DLD1 (cell line): ENCODE measurements at regions not wholly inside any gene's neighbourhood (a gene's known extent, or its start where the extent isn't known, plus 50 kb on each side); places are given as distances from the start of the nearest gene placed in this dataset.

Experiments
- in situ Hi-C: cut with HindIII; loops from 2 replicates; pipeline ENCODE4 v1.10.0; 2017; ENCODE audit warnings: low sequenced_read_pairs

DNA sequence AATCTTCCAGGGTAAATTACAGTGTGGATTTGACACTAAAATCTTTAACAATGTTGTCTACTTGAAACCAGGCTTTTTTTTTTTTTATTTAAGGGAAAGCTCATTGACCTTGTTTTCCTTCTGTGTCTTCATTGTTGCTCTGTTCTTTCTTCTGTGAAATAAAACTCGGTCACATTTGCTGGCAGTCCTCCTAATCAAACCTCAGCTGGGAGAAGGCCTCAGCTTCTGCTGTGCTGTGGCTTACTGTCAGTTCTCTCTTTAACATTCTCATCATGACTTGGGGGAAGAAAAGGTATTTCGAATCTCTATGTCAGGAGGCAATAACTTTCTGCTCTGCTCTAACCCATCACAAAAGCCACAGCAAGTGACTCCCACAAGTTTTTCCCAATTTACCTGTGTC is 268.9 kb downstream of the ZNF608 start:
- in situ Hi-C loops: no loop called here

DNA sequence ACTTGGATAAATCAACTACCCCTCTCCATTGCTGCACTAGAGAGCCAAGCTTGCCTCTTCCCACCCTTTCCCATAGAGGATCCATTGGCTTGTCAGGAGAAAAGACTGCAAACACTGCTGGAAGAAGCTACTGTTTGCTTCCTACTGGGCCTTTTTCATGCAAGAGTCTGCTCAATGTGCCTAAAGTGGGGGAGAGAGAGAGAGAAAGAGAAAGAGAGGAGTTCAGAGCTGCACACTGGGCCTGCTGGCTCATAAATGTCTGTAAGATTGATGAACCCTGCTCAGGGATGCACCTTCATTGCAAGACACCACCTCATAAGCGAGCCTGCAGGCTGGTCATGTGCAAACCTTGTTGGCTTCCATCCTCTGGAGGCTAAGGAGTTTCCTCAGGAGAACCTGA is 269.4 kb downstream of the ZNF608 start:
- in situ Hi-C loops: no loop called here

DNA sequence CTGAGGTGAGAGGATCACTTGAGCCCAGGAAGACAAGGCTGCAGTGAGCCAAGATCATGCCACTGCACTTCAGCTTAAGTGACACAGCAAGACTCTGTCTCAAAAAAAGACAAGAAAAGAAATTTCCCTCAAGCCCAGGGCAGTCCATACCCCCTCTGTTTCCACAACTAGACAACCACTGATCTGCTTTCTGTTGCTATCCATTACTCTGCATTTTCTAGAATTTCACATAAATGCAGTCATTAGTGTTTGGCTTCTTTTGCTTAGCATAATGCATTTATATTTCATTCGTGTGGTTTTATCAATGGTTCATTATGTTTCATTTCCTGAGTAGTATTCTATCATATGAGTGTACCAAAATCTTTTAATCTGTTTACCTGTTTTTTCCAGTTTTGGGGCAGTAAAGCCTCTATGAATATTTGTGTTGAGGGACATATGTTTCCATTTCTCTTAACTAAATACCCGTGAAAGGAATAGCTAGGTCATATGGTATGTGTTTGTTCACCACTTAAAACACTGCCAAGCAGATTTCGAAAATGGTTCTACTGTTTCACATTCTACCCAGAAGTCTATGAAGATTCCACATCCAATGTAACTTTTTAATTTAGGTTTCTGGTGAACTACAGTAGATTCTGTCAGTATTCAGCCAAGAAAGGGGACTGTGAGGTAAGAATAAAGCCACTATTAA is 271.8 kb downstream of the ZNF608 start:
- in situ Hi-C loops: no loop called here

DNA sequence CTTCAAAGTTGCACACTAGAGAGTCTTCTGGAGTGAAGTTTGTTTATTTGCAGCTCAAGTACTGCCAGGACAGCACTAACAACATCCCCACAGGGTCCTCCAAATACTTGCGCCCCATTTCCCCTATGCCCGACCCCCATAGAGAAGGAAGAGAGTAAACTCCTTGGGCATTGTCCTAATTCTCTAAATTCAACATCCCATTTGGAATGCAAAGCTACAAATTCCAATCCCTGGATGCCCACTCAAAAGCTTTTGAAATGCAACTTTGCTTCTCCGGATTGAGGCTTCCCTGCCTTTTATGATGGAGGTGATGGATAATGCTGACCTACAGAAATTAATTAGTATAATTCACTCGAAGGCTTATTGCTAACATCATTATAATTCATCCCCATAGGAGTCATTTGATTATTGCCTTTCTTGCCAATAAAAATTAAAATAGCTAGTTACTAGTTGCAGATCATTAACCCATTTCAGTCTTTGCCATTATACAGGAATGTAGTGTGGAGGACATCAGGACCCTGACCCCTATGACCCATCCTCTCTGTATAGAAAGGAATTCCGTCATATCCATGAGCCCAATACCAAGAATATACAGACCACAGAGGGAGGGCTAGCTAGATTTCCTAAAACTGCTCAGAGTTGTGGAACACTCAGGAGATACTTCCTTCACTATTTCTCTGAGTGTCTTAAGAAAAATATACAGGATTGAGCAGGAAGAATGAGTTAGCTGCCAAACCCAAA is 277.6 kb downstream of the ZNF608 start:
- in situ Hi-C loops: no loop called here

- in situ Hi-C loops: no loop called here
Observed at GRCh38 chr5:124467745-124468144, 278.7 kb downstream of the ZNF608 start.

- in situ Hi-C loops: no loop called here
Observed at GRCh38 chr5:124466011-124466410, 280.4 kb downstream of the ZNF608 start.

- in situ Hi-C loops: no loop called here
Observed at GRCh38 chr5:124463851-124464250, 282.6 kb downstream of the ZNF608 start.

DNA sequence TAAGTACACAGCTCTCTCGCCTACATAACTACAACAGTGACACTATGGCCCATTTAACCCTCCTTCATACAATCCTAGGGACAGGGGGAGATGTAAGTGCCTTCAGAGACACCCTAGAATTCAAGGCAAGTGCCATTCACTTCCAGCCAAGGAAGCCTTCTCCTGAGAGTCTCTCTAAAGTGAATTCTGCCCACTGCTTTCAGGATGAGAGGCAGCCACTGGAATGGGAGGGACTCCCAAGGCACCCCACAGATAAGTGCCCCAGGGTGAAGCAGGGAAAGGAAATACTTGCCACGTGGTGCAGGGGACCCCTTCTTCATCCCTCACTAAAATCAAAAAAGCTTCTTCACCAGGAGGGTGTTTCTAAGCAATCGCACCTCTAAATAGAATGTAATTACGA is 283.7 kb downstream of the ZNF608 start:
- in situ Hi-C loops: no loop called here

- in situ Hi-C loops: no loop called here
Observed at GRCh38 chr5:124461941-124462340, 284.5 kb downstream of the ZNF608 start.

- in situ Hi-C loops: no loop called here
Observed at GRCh38 chr5:124461157-124461556, 285.3 kb downstream of the ZNF608 start.

DNA sequence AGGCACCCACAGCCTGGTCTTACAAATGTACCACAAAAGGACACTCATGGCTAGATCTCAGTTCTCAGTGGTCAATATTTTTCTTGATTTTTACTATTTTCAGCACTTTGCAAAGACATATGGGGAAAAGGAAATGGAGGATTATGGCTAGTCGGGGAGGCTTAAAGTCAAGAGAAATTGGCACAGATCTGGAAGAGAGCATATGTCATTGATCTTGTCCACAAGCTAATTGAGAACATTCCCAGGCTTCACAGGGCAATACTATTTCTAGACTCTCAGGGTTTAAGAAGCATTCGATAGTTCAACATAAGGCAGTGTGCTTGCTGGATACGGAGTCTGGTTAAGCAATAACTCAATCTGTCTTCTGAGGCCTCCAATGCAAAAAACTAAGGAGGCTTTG is 285.8 kb downstream of the ZNF608 start:
- in situ Hi-C loops: no loop called here

GRCh38 chr5:124459984-124460383 is 286.5 kb downstream of the ZNF608 start:
- in situ Hi-C loops: no loop called here

DNA sequence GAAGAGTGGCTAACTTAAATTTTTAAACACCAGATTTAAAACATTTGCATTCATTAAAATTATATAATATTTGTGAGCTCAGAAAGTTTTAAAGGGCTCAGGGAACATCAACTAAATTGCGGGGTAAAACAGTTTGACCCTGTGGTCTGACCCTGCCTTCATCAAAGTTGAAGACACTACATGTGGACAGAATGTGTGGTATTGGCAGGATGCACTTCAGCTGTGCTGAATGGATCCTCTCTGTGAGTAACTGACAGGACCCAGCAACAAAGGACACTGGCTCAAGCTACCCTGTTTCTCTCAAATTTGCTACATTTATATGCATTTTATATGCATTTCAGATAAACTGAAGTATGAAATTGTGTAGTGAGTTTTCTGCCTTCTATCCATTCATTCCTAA is 288.5 kb downstream of the ZNF608 start:
- in situ Hi-C loops: no loop called here

DNA sequence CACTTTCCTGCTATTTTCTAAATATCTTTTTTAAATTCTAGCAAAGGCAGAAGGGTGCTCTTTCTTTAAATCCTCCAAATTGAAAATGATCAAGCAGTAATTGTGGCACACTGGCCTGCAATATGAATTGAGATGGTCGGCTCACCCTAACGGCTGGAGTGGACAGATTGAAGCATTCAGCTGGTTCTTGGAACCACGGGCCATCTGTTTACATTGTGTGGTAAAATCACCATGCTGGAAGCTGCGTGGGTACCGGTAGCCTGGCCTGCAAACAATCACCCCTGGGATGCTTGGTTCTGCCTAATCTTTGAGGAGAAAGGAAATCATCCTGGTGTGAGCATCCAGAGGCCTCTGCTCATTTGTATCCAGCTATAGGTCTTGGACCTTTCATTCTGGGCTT is 289.3 kb downstream of the ZNF608 start:
- in situ Hi-C loops: no loop called here

DNA sequence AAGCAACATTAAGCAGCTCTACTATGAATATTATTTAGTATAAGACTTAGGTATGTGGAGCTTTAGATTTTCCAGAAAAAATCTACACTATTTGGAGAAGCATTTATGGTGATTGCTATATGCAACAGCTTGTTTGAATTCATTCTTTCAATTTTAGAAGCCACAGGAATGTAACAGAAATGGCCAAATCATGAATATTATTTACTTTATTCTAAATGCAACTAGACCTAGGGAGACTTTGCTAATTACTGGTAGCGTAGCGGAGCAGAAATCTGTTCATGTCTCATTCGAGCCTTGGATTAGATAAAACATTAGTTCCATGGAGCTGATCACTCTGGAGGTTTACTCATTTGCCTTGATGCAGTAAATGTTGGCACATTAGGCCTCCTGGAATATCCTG is 290.2 kb downstream of the ZNF608 start:
- in situ Hi-C loops: no loop called here

DNA sequence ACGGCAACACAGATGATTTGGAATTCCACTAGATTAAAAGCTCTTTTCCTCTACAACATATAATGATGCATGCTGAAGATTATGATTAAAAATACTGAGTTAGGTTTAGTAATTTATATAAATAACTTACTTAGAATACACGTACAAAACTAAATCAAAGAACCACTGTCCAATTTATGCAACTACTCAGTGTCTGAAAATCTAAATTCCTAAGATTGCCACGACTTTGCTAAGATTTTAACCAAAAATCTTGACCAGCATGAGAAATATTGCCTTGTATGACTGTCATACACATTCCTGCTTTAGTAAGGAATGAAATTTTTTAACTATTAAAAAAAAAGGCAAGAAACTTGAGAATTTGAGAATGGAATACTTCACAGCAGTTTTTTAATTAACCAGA is 292.4 kb downstream of the ZNF608 start:
- in situ Hi-C loops: no loop called here

DNA sequence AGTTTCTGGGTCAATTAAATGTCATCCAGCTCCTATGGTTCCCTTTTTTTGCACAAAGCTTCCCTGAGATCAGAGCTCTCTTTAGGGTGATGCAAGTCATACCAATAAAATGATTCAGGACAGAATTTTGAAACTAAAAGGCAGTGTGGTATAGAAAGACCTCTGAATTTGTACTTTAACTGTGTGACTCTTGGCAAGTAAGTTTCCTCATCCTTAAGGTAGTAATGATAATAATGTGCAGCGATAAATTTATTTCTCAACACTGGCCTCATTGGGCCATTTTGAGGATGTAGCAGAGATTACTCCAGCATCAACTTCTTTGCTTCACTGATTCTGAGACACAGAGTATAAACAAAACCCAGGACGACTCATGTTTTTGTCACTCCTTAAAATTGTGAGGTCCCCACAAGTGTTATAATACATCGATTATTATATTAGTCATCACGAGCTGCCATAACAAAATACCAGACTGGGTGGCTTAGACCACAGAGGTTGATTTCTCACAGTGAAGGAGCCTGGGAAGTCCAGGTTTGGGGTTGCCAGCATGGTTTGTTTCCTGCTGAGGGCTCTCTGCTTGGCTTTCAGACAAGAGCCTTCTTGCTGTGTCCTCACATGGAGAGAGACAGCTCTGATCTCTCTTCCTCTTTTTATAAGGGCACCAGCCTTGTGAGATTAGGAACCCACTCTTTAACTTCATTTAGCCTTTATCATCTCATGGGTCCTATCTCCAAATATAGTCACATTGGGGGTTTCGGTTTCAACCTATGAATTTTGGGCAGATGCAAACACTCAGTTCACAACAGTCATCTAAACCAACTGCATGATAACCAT is 293.0 kb downstream of the ZNF608 start:
- in situ Hi-C loops: no loop called here

- in situ Hi-C loops: no loop called here
Observed at GRCh38 chr5:124452412-124452811, 294.0 kb downstream of the ZNF608 start.

GRCh38 chr5:124451721-124452383 is 294.6 kb downstream of the ZNF608 start:
- in situ Hi-C loops: no loop called here

GRCh38 chr5:124446120-124446519 is 300.3 kb downstream of the ZNF608 start:
- in situ Hi-C loops: no loop called here

DNA sequence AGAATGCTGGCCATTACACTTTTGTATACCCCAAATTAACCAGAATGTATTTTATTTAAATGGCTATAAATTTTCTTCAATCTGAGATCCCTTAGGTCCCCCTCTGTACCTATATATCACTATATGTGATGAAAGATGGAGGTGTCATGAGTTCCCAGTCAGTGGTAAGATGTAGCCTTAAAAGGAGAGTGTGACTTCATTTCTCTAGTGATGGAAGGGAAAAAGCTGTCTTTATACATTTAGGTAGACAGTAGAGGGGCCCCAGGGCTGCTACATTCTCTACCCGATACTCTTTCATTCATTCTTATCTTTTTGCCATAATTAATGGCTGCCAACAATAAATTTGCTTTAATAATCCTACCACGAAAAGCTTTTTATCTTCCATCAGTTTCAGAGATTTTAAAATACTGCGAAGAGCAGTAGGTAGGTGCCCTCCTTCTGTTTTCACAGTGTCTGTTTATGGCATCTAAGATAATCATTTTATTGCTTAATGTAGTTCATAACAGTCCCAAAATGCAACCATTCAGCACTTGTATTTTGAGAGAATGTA is 301.3 kb downstream of the ZNF608 start:
- in situ Hi-C loops: no loop called here
